SK-N-SH (cell line): ENCODE measurements at regions not wholly inside any gene's neighbourhood (a gene's known extent, or its start where the extent isn't known, plus 50 kb on each side); places are given as distances from the start of the nearest gene placed in this dataset.

Experiments
- EZH2phosphoT487 ChIP-seq: fragments of 200-600 bp; sonication (generic); IDR thresholded peaks from 2 replicates; pipeline ENCODE4 v1.6.1; 2017; ENCODE audit warnings: low read depth, mixed run types, mild to moderate bottlenecking, antibody characterized with exemption, moderate library complexity, borderline replicate concordance
- MXI1 ChIP-seq: IDR thresholded peaks from 2 replicates; pipeline ENCODE4 v1.6.1; 2012; ENCODE audit warnings: mild to moderate bottlenecking, low read depth, low read length, improper control_type of control experiment
- RCOR1 ChIP-seq: fragments of 150-350 bp; IDR thresholded peaks from 2 replicates; pipeline ENCODE4 v1.6.1; 2017; ENCODE audit warnings: antibody characterized with exemption, low read length
- SMC3 ChIP-seq: IDR thresholded peaks from 2 replicates; pipeline ENCODE4 v1.6.1; 2012; ENCODE audit warnings: low read depth, low read length, improper control_type of control experiment
- TF ChIP-seq, protein P1 (sequence below): fragments of 200-600 bp; sonication (generic); IDR thresholded peaks from 2 replicates; pipeline ENCODE4 v1.6.1; 2017; ENCODE audit warnings: antibody characterized with exemption, mild to moderate bottlenecking, moderate library complexity

DNA sequence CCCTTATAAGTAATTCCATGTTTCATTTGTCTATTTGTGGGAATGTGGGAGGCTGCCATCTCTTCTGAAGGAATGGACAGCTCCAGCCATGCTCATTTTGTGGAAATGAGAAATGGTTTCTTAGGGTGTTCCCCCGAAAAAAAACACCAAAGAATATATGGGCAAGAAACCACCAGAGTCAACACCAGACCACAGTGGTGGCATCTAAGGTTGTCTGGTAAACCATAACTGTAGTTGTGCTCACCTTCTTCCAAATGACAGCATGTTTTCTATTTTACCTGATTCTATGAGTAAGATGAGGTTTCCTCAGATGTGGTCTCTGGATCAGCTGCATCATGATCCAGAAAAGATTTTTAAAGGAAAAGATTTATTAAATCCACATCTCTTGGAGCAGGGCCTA, 217.0 kb upstream of the C2CD4B start:
- TF ChIP-seq, protein P1, sequence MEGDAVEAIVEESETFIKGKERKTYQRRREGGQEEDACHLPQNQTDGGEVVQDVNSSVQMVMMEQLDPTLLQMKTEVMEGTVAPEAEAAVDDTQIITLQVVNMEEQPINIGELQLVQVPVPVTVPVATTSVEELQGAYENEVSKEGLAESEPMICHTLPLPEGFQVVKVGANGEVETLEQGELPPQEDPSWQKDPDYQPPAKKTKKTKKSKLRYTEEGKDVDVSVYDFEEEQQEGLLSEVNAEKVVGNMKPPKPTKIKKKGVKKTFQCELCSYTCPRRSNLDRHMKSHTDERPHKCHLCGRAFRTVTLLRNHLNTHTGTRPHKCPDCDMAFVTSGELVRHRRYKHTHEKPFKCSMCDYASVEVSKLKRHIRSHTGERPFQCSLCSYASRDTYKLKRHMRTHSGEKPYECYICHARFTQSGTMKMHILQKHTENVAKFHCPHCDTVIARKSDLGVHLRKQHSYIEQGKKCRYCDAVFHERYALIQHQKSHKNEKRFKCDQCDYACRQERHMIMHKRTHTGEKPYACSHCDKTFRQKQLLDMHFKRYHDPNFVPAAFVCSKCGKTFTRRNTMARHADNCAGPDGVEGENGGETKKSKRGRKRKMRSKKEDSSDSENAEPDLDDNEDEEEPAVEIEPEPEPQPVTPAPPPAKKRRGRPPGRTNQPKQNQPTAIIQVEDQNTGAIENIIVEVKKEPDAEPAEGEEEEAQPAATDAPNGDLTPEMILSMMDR: no peak
- TF ChIP-seq SMC3 (no peak), MXI1 (no peak), RCOR1 (no peak), EZH2phosphoT487 (no peak)
